Esophagus squamous epithelium (tissue), 5 donors: ENCODE measurements at regions not wholly inside any gene's neighbourhood (a gene's known extent, or its start where the extent isn't known, plus 50 kb on each side); places are given as distances from the start of the nearest gene placed in this dataset.

Experiments
- DNase-seq: peaks from one replicate; lab custom pipeline; 2025; lab: John Stamatoyannopoulos, UW
- H3K27ac ChIP-seq, 4 donors: fragments of 200-600 bp; sonication (generic); one replicate each; pipeline ENCODE4 v1.5.1; 2016 to 2019; ENCODE audit warnings: mild to moderate bottlenecking in 1 of 4
- H3K27me3 ChIP-seq, 4 donors: fragments of 200-600 bp; sonication (generic); 1 replicate in 3 of 4; 2 replicates in 1 of 4; pipeline versions ENCODE4 v1.5.1 to v1.6.0; 2017 to 2021; ENCODE audit warnings: antibody characterized with exemption in 1 of 4
- H3K36me3 ChIP-seq, 3 donors: fragments of 200-600 bp; sonication (generic); one replicate each; pipeline ENCODE4 v1.5.1; 2016 to 2019
- H3K4me1 ChIP-seq, 3 donors: fragments of 200-600 bp; sonication (generic); one replicate each; pipeline ENCODE4 v1.5.1; 2017 to 2019
- H3K4me3 ChIP-seq, 4 donors: fragments of 200-600 bp; sonication (generic); 1 replicate in 3 of 4; 2 replicates in 1 of 4; pipeline ENCODE4 v1.5.1; 2016 to 2019; ENCODE audit warnings: mild to moderate bottlenecking in 2 of 4, moderate library complexity in 1 of 4
- H3K9me3 ChIP-seq, 3 donors: fragments of 200-600 bp; sonication (generic); one replicate each; pipeline ENCODE4 v1.5.1; 2016 to 2019
- POLR2A ChIP-seq, 4 donors: fragments of 450-650 bp; IDR thresholded peaks; one replicate each; pipeline ENCODE4 v1.6.1; 2017; ENCODE audit warnings: antibody characterized with exemption in 4 of 4, mild to moderate bottlenecking in 4 of 4, moderate library complexity in 3 of 4
- WGBS, 2 donors: methylation state at CpG; one replicate each; pipeline ENCODE4 v1.1.5; 2018; 5-methylcytosine and 5-hydroxymethylcytosine counted together
- intact Hi-C: fragments of 100-400 bp; cut with DNase I; formaldehyde crosslinking; loops from one replicate; pipeline ENCODE4 v1.15.0; 2022
- TF ChIP-seq, protein P1 (sequence below), 6 experiments: fragments of 450-650 bp in 4 of 6; fragments of 200-600 bp in 2 of 6; sonication (generic) in 2 of 6; IDR thresholded peaks; one replicate each; pipeline ENCODE4 v1.5.1; 2016 to 2019; ENCODE audit warnings: antibody characterized with exemption in 6 of 6, mild to moderate bottlenecking in 4 of 6, moderate library complexity in 4 of 6
- donor health status: DM: yes; HTN: yes; CAD: no.

DNA sequence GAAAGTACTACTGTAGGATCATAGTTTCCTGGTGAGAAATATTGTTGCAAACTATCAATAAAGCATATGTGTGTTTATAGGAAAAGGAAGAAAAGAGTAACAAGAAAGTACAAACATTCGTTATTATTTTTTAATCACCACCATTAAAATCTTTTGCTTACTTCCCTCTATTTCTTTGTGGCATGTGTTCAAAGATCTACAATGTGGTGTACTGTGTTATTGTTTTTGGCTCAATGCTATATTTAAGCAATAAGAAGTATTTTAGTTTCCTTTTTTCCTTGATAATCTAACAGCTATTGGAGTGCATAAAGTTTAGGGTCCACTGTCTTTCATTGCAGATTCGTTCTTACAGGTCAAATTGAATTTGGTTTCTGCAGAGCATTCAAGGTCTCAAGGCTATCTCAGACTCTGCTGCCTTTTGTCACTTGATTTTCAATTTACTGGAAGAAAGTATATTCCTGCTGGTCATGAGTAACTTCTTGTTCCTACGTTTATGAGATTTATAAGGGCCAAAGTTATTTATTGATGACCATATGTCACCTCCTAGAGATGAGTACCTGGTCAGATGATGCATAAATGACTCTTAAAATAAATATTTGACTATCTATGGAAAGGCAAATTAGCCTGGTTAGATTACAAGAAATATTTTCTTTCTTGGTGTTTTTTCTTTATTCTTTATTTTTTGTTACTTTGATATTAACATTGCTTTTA lies 323.0 kb downstream of the TMEM167A start:
- H3K27ac ChIP-seq, result no peak overlapping the region
- no peak overlapping the region for H3K4me3 ChIP-seq
- no peaks in the 10 kb centered on the region for H3K36me3 ChIP-seq
- WGBS, 2 donors, result 46 to 61% methylated on average over 3 of the region's 3 CpGs
- H3K4me1 ChIP-seq, result no peaks in the 10 kb centered on the region
- TF ChIP-seq, protein P1, sequence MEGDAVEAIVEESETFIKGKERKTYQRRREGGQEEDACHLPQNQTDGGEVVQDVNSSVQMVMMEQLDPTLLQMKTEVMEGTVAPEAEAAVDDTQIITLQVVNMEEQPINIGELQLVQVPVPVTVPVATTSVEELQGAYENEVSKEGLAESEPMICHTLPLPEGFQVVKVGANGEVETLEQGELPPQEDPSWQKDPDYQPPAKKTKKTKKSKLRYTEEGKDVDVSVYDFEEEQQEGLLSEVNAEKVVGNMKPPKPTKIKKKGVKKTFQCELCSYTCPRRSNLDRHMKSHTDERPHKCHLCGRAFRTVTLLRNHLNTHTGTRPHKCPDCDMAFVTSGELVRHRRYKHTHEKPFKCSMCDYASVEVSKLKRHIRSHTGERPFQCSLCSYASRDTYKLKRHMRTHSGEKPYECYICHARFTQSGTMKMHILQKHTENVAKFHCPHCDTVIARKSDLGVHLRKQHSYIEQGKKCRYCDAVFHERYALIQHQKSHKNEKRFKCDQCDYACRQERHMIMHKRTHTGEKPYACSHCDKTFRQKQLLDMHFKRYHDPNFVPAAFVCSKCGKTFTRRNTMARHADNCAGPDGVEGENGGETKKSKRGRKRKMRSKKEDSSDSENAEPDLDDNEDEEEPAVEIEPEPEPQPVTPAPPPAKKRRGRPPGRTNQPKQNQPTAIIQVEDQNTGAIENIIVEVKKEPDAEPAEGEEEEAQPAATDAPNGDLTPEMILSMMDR (IDR thresholded peaks at IDR 0.05), result no peak
- TF ChIP-seq POLR2A (IDR thresholded peaks at IDR 0.05), result no peak
- H3K9me3 ChIP-seq, result no peaks in the 10 kb centered on the region
- H3K27me3 ChIP-seq, result no peaks in the 10 kb centered on the region
- intact Hi-C loops, result no loop called here
- no peak for DNase-seq

- no peaks in the 10 kb centered on the region for H3K36me3 ChIP-seq
- 89 to 97% methylated on average over 1 of the region's 1 CpG for whole genome bisulfite sequencing, 2 donors
- intact Hi-C loops, result no loop called here
- no peak for DNase-seq
- no peaks in the 10 kb centered on the region for H3K27me3 ChIP-seq
- no peaks in the 10 kb centered on the region for H3K4me1 ChIP-seq
- H3K4me3 ChIP-seq, result no peak overlapping the region
- no peak overlapping the region for H3K27ac ChIP-seq
- H3K9me3 ChIP-seq, result no peaks in the 10 kb centered on the region
- TF ChIP-seq, protein P1 (IDR thresholded peaks at IDR 0.05), result no peak
- TF ChIP-seq POLR2A (IDR thresholded peaks at IDR 0.05), result no peak
Measured at GRCh38 chr5:82753374-82753773, 323.8 kb downstream of the TMEM167A start.

DNA sequence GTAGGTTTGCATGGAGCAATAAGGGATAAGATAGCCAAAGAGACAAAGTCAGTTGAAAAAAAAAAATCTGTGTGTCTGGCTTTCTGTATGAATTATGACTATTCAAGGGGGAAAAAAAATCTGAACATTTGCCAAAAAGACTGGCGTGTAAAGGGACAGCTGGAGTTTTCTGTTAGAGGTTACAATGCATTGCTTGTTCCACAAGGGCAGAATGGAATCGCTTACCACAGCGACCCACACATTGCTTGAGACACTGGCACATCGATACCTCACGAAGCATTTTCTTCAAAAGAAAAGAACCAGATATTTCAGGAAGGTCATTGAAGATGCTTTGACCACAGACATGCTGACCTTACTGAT lies 327.8 kb downstream of the TMEM167A start:
- 39% methylated on average over 5 of the region's 5 CpGs for WGBS, 2 donors
- Histone ChIP-seq H3K36me3 (no peaks in the 10 kb centered on the region), H3K4me3 (no peak overlapping the region), H3K9me3 (no peaks in the 10 kb centered on the region), H3K27me3 (no peaks in the 10 kb centered on the region), H3K27ac (no peak overlapping the region), H3K4me1 (no peaks in the 10 kb centered on the region)
- TF ChIP-seq, protein P1 (IDR thresholded peaks at IDR 0.05), result no peak
- TF ChIP-seq POLR2A (IDR thresholded peaks at IDR 0.05), result no peak
- intact Hi-C loops, result no loop called here
- DNase-seq, result no peak

DNA sequence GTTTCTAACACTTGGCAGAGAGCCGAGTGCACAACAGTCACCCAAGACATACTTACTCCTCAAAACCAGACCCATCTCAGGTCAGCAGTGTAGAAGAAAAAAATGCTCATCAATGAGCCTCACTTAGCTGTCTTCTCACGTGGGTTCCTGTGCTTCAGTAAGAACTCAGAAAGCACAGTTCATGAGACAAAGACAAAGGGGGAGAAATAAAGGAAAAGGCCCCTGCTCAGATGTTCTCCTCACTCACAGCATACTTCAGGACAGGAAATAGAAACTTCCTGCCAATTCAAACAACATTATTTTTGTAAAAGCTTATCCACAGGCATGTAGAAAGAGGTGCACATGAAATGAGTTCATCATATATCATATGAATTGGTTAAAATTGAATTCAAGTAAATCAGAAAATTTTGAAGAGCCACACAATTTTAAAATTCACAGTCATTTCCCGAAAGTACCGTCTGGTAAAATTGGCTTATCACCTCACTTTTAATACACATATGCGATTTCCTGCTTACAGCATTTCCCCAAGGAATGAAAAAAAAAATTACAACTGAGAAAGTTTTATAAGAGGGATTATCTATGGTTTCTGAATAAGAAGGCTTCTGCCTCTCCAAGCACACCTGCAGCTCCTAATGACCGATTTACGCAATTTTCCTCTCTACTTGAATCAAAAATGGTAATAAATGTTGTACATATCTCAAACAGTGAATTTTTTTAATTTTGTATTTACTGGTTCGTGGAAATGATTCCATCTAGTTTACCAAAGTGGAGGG lies 328.3 kb downstream of the TMEM167A start:
- intact Hi-C loops, result no loop called here
- TF ChIP-seq, protein P1 (IDR thresholded peaks at IDR 0.05), result no peak
- no peak for TF ChIP-seq POLR2A (IDR thresholded peaks at IDR 0.05)
- no peaks in the 10 kb centered on the region for H3K27me3 ChIP-seq
- no peak for DNase-seq
- H3K4me1 ChIP-seq, result no peaks in the 10 kb centered on the region
- WGBS, 2 donors, result 33 to 41% methylated on average over 8 of the region's 8 CpGs
- no peak overlapping the region for H3K4me3 ChIP-seq
- H3K27ac ChIP-seq, result no peak overlapping the region
- no peaks in the 10 kb centered on the region for H3K36me3 ChIP-seq
- no peaks in the 10 kb centered on the region for H3K9me3 ChIP-seq

GRCh38 chr5:82747986-82748385 lies 329.2 kb downstream of the TMEM167A start:
- Histone ChIP-seq H3K27ac (no peak overlapping the region), H3K4me1 (no peaks in the 10 kb centered on the region), H3K27me3 (no peaks in the 10 kb centered on the region), H3K9me3 (no peaks in the 10 kb centered on the region), H3K4me3 (no peak overlapping the region), H3K36me3 (no peaks in the 10 kb centered on the region)
- TF ChIP-seq POLR2A (IDR thresholded peaks at IDR 0.05), result no peak
- TF ChIP-seq, protein P1 (IDR thresholded peaks at IDR 0.05), result no peak
- 68 to 94% methylated on average over 2 of the region's 2 CpGs for WGBS, 2 donors
- intact Hi-C loops, result no loop called here
- no peak for DNase-seq
